ENCODE measurements at regions not wholly inside any gene's neighbourhood (a gene's known extent, or its start where the extent isn't known, plus 50 kb on each side); places are given as distances from the start of the nearest gene placed in this dataset.

GRCh38 chr4:81555489-81555888 lies 83.8 kb upstream of the RASGEF1B start:
- no peak for TF ChIP-seq ZNF274 (IDR thresholded peaks at IDR 0.05; ENCODE audit: low read depth, low read length)

GRCh38 chr4:81552086-81552485 lies 80.4 kb upstream of the RASGEF1B start:
- no peak for TF ChIP-seq ZNF274 (IDR thresholded peaks at IDR 0.05; ENCODE audit: low read depth, low read length)

More at GRCh38 chr4:81555489-81555888, 83.8 kb upstream of the RASGEF1B start:
- no peak overlapping the region for H3K4me3 ChIP-seq (ENCODE audit: low read length)

GRCh38 chr4:81550388-81550859 lies 78.7 kb upstream of the RASGEF1B start:
- TF ChIP-seq ZNF274 (IDR thresholded peaks at IDR 0.05; ENCODE audit: low read depth, low read length): no peak
- no peak overlapping the region for H3K4me3 ChIP-seq (ENCODE audit: low read length)

More at GRCh38 chr4:81552086-81552485, 80.4 kb upstream of the RASGEF1B start:
- no peak overlapping the region for H3K4me3 ChIP-seq (ENCODE audit: low read length)

- no peak overlapping the region for H3K4me3 ChIP-seq (ENCODE audit: low read length)
- TF ChIP-seq ZNF274 (IDR thresholded peaks at IDR 0.05; ENCODE audit: low read depth, low read length): no peak
Measured at GRCh38 chr4:81549984-81550383, 78.3 kb upstream of the RASGEF1B start.

- no peak for TF ChIP-seq ZNF274 (IDR thresholded peaks at IDR 0.05; ENCODE audit: low read depth, low read length)
- H3K4me3 ChIP-seq (ENCODE audit: low read length): no peak overlapping the region
Measured at GRCh38 chr4:81546777-81547176, 75.1 kb upstream of the RASGEF1B start.

GRCh38 chr4:81541161-81541945 lies 69.6 kb upstream of the RASGEF1B start:
- no peak overlapping the region for H3K4me3 ChIP-seq (ENCODE audit: low read length)
- TF ChIP-seq ZNF274 (IDR thresholded peaks at IDR 0.05; ENCODE audit: low read depth, low read length): no peak

- no peak for TF ChIP-seq ZNF274 (IDR thresholded peaks at IDR 0.05; ENCODE audit: low read depth, low read length)
- no peak overlapping the region for H3K4me3 ChIP-seq (ENCODE audit: low read length)
Measured at GRCh38 chr4:81538716-81539427, 67.2 kb upstream of the RASGEF1B start.

- H3K4me3 ChIP-seq (ENCODE audit: low read length): no peak overlapping the region
- TF ChIP-seq ZNF274 (IDR thresholded peaks at IDR 0.05; ENCODE audit: low read depth, low read length): no peak
Measured at GRCh38 chr4:81531410-81531809, 59.7 kb upstream of the RASGEF1B start.

GRCh38 chr4:81528979-81529378 lies 57.3 kb upstream of the RASGEF1B start:
- TF ChIP-seq ZNF274 (IDR thresholded peaks at IDR 0.05; ENCODE audit: low read depth, low read length): no peak
- H3K4me3 ChIP-seq (ENCODE audit: low read length): no peak overlapping the region

- TF ChIP-seq ZNF274 (IDR thresholded peaks at IDR 0.05; ENCODE audit: low read depth, low read length): no peak
- no peak overlapping the region for H3K4me3 ChIP-seq (ENCODE audit: low read length)
Measured at GRCh38 chr4:81528200-81528599, 56.5 kb upstream of the RASGEF1B start.

- no peak for TF ChIP-seq ZNF274 (IDR thresholded peaks at IDR 0.05; ENCODE audit: low read depth, low read length)
- no peak overlapping the region for H3K4me3 ChIP-seq (ENCODE audit: low read length)
Measured at GRCh38 chr4:81527709-81528108, 56.0 kb upstream of the RASGEF1B start.

- TF ChIP-seq ZNF274 (IDR thresholded peaks at IDR 0.05; ENCODE audit: low read depth, low read length): no peak
- H3K4me3 ChIP-seq (ENCODE audit: low read length): no peak overlapping the region
Measured at GRCh38 chr4:81527115-81527514, 55.4 kb upstream of the RASGEF1B start.

GRCh38 chr4:81526706-81527105 lies 55.0 kb upstream of the RASGEF1B start:
- H3K4me3 ChIP-seq (ENCODE audit: low read length): no peak overlapping the region
- TF ChIP-seq ZNF274 (IDR thresholded peaks at IDR 0.05; ENCODE audit: low read depth, low read length): no peak

GRCh38 chr4:81523672-81524327 lies 52.1 kb upstream of the RASGEF1B start:
- no peak overlapping the region for H3K4me3 ChIP-seq (ENCODE audit: low read length)
- no peak for TF ChIP-seq ZNF274 (IDR thresholded peaks at IDR 0.05; ENCODE audit: low read depth, low read length)

All from GM08714 (cell line).